ENCODE measurements at regions not wholly inside any gene's neighbourhood (a gene's known extent, or its start where the extent isn't known, plus 50 kb on each side); places are given as distances from the start of the nearest gene placed in this dataset.

- TF ChIP-seq GLIS3 (CRISPR knock-in tag; IDR thresholded peaks at IDR 0.05) (no peak), PPARA (CRISPR knock-in tag; IDR thresholded peaks at IDR 0.05; ENCODE audit: borderline replicate concordance) (no peak), ZFP30 (CRISPR knock-in tag; IDR thresholded peaks at IDR 0.05) (no peak), PATZ1 (CRISPR knock-in tag; IDR thresholded peaks at IDR 0.05; ENCODE audit: borderline replicate concordance) (no peak), POU6F1 (CRISPR knock-in tag; IDR thresholded peaks at IDR 0.05; ENCODE audit: borderline replicate concordance, low read depth) (no peak), TOX (CRISPR knock-in tag; IDR thresholded peaks at IDR 0.05; ENCODE audit: borderline replicate concordance) (no peak), ZC3H10 (CRISPR knock-in tag; IDR thresholded peaks at IDR 0.05) (no peak), BACH2 (CRISPR knock-in tag; IDR thresholded peaks at IDR 0.05; ENCODE audit: borderline replicate concordance) (no peak), RARB (CRISPR knock-in tag; IDR thresholded peaks at IDR 0.05) (no peak), ZFP3 (CRISPR knock-in tag; IDR thresholded peaks at IDR 0.05) (no peak)
- ATAC-seq = no peak
Observed at GRCh38 chr12:124686370-124687173, 119.2 kb upstream of the NCOR2 start.

GRCh38 chr12:124685689-124686369 lies 118.4 kb upstream of the NCOR2 start:
- TF ChIP-seq ESRRG (CRISPR knock-in tag; IDR thresholded peaks at IDR 0.05) (no peak), RARB (CRISPR knock-in tag; IDR thresholded peaks at IDR 0.05) (no peak), ZFP3 (CRISPR knock-in tag; IDR thresholded peaks at IDR 0.05) (no peak), ZFP30 (CRISPR knock-in tag; IDR thresholded peaks at IDR 0.05) (no peak), ZNF565 (CRISPR knock-in tag; conservative IDR thresholded peaks at IDR 0.05; ENCODE audit: low read depth) (no peak), SNAI2 (CRISPR knock-in tag; IDR thresholded peaks at IDR 0.05) (no peak), TOX (CRISPR knock-in tag; IDR thresholded peaks at IDR 0.05; ENCODE audit: borderline replicate concordance) (no peak), OSR1 (CRISPR knock-in tag; IDR thresholded peaks at IDR 0.05) (no peak), ZC3H10 (CRISPR knock-in tag; IDR thresholded peaks at IDR 0.05) (no peak), PPARA (CRISPR knock-in tag; IDR thresholded peaks at IDR 0.05; ENCODE audit: borderline replicate concordance) (no peak)
- peak; percentile 21 for ATAC-seq

GRCh38 chr12:124684971-124685688 lies 117.7 kb upstream of the NCOR2 start:
- ATAC-seq = peak; percentile 70
- no peak for TF ChIP-seq OSR1 (CRISPR knock-in tag; IDR thresholded peaks at IDR 0.05)
- peak; percentile 80 for TF ChIP-seq ISL1 (CRISPR knock-in tag; IDR thresholded peaks at IDR 0.05)

- ATAC-seq = peak; percentile 36
- peak; percentile 54; the same call in 1 of the 2 replicates for TF ChIP-seq TCF4 (CRISPR knock-in tag; IDR thresholded peaks at IDR 0.05; ENCODE audit: borderline replicate concordance)
- no peak for TF ChIP-seq ARNTL (CRISPR knock-in tag; IDR thresholded peaks at IDR 0.05; ENCODE audit: borderline replicate concordance, low read depth)
- no peak for TF ChIP-seq ZC3H10 (CRISPR knock-in tag; IDR thresholded peaks at IDR 0.05)
- TF ChIP-seq CREB5 (CRISPR knock-in tag; IDR thresholded peaks at IDR 0.05; ENCODE audit: low read depth) = no peak
- no peak for TF ChIP-seq ZFP3 (CRISPR knock-in tag; IDR thresholded peaks at IDR 0.05)
- no peak for TF ChIP-seq PPARA (CRISPR knock-in tag; IDR thresholded peaks at IDR 0.05; ENCODE audit: borderline replicate concordance)
- no peak for TF ChIP-seq TOX (CRISPR knock-in tag; IDR thresholded peaks at IDR 0.05; ENCODE audit: borderline replicate concordance)
- TF ChIP-seq SNAI2 (CRISPR knock-in tag; IDR thresholded peaks at IDR 0.05) = 0 out of 2 replicates have a peak, but pooled peaks have one; percentile 42
Observed at GRCh38 chr12:124684496-124684895, 117.1 kb upstream of the NCOR2 start.

All from SK-N-SH treated with all-trans-retinoic acid at 6 μM for 48 hours (cell line).